ENCODE measurements at regions not wholly inside any gene's neighbourhood (a gene's known extent, or its start where the extent isn't known, plus 50 kb on each side); places are given as distances from the start of the nearest gene placed in this dataset.

GRCh38 chr6:155549028-155549798 lies 93.6 kb upstream of the NOX3 start:
- Histone ChIP-seq H3K4me3 (no peak overlapping the region), H3K27ac (no peak overlapping the region), H3K27me3 (no peaks in the 10 kb centered on the region), H3K9me3 (no peaks in the 10 kb centered on the region), H3K36me3 (no peaks in the 10 kb centered on the region), H3K4me1 (ENCODE audit: insufficient read depth) (no peaks in the 10 kb centered on the region)
- no peak for DNase-seq
- TF ChIP-seq POLR2A (IDR thresholded peaks at IDR 0.05) (no peak), CTCF (IDR thresholded peaks at IDR 0.05) (no peak)
- intact Hi-C loops (cut with DNase I) = no loop called here
- 93 to 96% (median 93%) methylated on average over 9 of the region's 9 CpGs for WGBS, 3 donors

- no peaks in the 10 kb centered on the region for H3K9me3 ChIP-seq
- intact Hi-C loops (cut with DNase I) = no loop called here
- H3K36me3 ChIP-seq = no peaks in the 10 kb centered on the region
- 21 to 61% (median 23%) methylated on average over 4 of the region's 4 CpGs for WGBS, 3 donors
- DNase-seq = no peak
- no peak overlapping the region for H3K27ac ChIP-seq
- no peaks in the 10 kb centered on the region for H3K27me3 ChIP-seq
- H3K4me1 ChIP-seq (ENCODE audit: insufficient read depth) = no peaks in the 10 kb centered on the region
- TF ChIP-seq CTCF (IDR thresholded peaks at IDR 0.05) = no peak
- no peak for TF ChIP-seq EP300 (IDR thresholded peaks at IDR 0.05)
- TF ChIP-seq POLR2A (IDR thresholded peaks at IDR 0.05) = no peak
- H3K4me3 ChIP-seq = no peak overlapping the region
Observed at GRCh38 chr6:155548576-155548975, 92.9 kb upstream of the NOX3 start.

- no peak for TF ChIP-seq POLR2A (IDR thresholded peaks at IDR 0.05)
- TF ChIP-seq EP300 (IDR thresholded peaks at IDR 0.05) = no peak
- TF ChIP-seq CTCF (IDR thresholded peaks at IDR 0.05) = no peak
- 90 to 92% (median 92%) methylated on average over 2 of the region's 2 CpGs for WGBS, 3 donors
- intact Hi-C loops (cut with DNase I) = no loop called here
Observed at GRCh38 chr6:155544677-155545076, 89.0 kb upstream of the NOX3 start.

GRCh38 chr6:155543166-155543847 lies 87.7 kb upstream of the NOX3 start:
- H3K4me3 ChIP-seq = no peak overlapping the region
- no peaks in the 10 kb centered on the region for H3K4me1 ChIP-seq (ENCODE audit: insufficient read depth)
- DNase-seq = no peak
- H3K9me3 ChIP-seq = no peaks in the 10 kb centered on the region
- H3K27ac ChIP-seq = no peak overlapping the region
- no peaks in the 10 kb centered on the region for H3K27me3 ChIP-seq
- WGBS, 3 donors = 57 to 58% (median 58%) methylated on average over 6 of the region's 6 CpGs
- no peak for TF ChIP-seq POLR2A (IDR thresholded peaks at IDR 0.05)
- no peak for TF ChIP-seq EP300 (IDR thresholded peaks at IDR 0.05)
- no peak for TF ChIP-seq CTCF (IDR thresholded peaks at IDR 0.05)
- intact Hi-C loops (cut with DNase I) = no loop called here
- H3K36me3 ChIP-seq = no peaks in the 10 kb centered on the region

More at GRCh38 chr6:155544677-155545076, 89.0 kb upstream of the NOX3 start:
- Histone ChIP-seq H3K4me3 (no peak overlapping the region), H3K36me3 (no peaks in the 10 kb centered on the region), H3K27me3 (no peaks in the 10 kb centered on the region), H3K9me3 (no peaks in the 10 kb centered on the region), H3K27ac (no peak overlapping the region), H3K4me1 (ENCODE audit: insufficient read depth) (no peaks in the 10 kb centered on the region)
- no peak for DNase-seq
